ENCODE measurements at regions not wholly inside any gene's neighbourhood (a gene's known extent, or its start where the extent isn't known, plus 50 kb on each side); places are given as distances from the start of the nearest gene placed in this dataset.

- TF ChIP-seq, protein P1, sequence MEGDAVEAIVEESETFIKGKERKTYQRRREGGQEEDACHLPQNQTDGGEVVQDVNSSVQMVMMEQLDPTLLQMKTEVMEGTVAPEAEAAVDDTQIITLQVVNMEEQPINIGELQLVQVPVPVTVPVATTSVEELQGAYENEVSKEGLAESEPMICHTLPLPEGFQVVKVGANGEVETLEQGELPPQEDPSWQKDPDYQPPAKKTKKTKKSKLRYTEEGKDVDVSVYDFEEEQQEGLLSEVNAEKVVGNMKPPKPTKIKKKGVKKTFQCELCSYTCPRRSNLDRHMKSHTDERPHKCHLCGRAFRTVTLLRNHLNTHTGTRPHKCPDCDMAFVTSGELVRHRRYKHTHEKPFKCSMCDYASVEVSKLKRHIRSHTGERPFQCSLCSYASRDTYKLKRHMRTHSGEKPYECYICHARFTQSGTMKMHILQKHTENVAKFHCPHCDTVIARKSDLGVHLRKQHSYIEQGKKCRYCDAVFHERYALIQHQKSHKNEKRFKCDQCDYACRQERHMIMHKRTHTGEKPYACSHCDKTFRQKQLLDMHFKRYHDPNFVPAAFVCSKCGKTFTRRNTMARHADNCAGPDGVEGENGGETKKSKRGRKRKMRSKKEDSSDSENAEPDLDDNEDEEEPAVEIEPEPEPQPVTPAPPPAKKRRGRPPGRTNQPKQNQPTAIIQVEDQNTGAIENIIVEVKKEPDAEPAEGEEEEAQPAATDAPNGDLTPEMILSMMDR (IDR thresholded peaks at IDR 0.05; ENCODE audit: low read length): no peak
- TF ChIP-seq EZH2 (IDR thresholded peaks at IDR 0.05; ENCODE audit: borderline replicate concordance, low read length): no peak
These were observed 1047.8 kb upstream of the NXPH2 start for GRCh38 chr2:139828011-139828410.

Measured in OCI-LY1 (cell line).